Inflammatory macrophage treated with lipopolysaccharide for 1 hour (primary cell): ENCODE measurements at regions not wholly inside any gene's neighbourhood (a gene's known extent, or its start where the extent isn't known, plus 50 kb on each side); places are given as distances from the start of the nearest gene placed in this dataset.
"Not testable (repeated sequence)": the region's sequence is repeated elsewhere in the genome, so short reads cannot be mapped to it uniquely, and the experiment has no call there.

ENCODE experiments used
- DNase-seq, 2 donors: peaks; one replicate each; pipeline ENCODE4 v3.0.0-alpha.2; 2020 to 2022

GRCh38 chrX:127221821-127222220 is 402.3 kb downstream of the PRR32 start:
- not testable (repeated sequence) for DNase-seq

- DNase-seq = no peak
These were observed 424.1 kb downstream of the PRR32 start for GRCh38 chrX:127243654-127244053.

GRCh38 chrX:127259742-127260141 is 440.2 kb downstream of the PRR32 start:
- DNase-seq = no peak

GRCh38 chrX:127276326-127276725 is 456.8 kb downstream of the PRR32 start:
- DNase-seq = no peak

- no peak for DNase-seq
These were observed 481.0 kb downstream of the PRR32 start for GRCh38 chrX:127300511-127300910.

- no peak for DNase-seq
These were observed 483.3 kb downstream of the PRR32 start for GRCh38 chrX:127302841-127303240.

GRCh38 chrX:127305013-127305412 is 485.5 kb downstream of the PRR32 start:
- no peak for DNase-seq

GRCh38 chrX:127306262-127306661 is 486.7 kb downstream of the PRR32 start:
- DNase-seq = no peak

- DNase-seq = no peak
These were observed 494.1 kb downstream of the PRR32 start for GRCh38 chrX:127313635-127314034.

- DNase-seq = no peak
These were observed 497.6 kb downstream of the PRR32 start for GRCh38 chrX:127317159-127317558.

GRCh38 chrX:127324128-127324527 is 504.6 kb downstream of the PRR32 start:
- DNase-seq = no peak
